ENCODE measurements at regions not wholly inside any gene's neighbourhood (a gene's known extent, or its start where the extent isn't known, plus 50 kb on each side); places are given as distances from the start of the nearest gene placed in this dataset.

GRCh38 chr5:130693509-130693908, 471.5 kb downstream of the HINT1 start:
- Histone ChIP-seq H3K27me3 (replicated peaks in 1 of 2; ENCODE audit: control insufficient read depth in 2 of 2, insufficient read depth in 2 of 2, low read length in 1 of 2) (no peaks in the 10 kb centered on the region; a peak in 1 of 4 replicates), H3K36me3 (ENCODE audit: control insufficient read depth in 2 of 2, insufficient read depth in 2 of 2, low read length in 1 of 2) (no peaks in the 10 kb centered on the region), H3K9ac (ENCODE audit: control insufficient read depth, insufficient read depth, low read length) (no peak overlapping the region), H3K9me3 (replicated peaks; ENCODE audit: control insufficient read depth, insufficient read depth, low read length) (no peaks in the 10 kb centered on the region), H3K4me3 (no peak overlapping the region), H3K79me2 (ENCODE audit: control insufficient read depth, insufficient read depth, low read length) (no peaks in the 10 kb centered on the region), H3K4me1 (ENCODE audit: control insufficient read depth, insufficient read depth, low read length) (no peaks in the 10 kb centered on the region), H2AFZ (ENCODE audit: control insufficient read depth, low read depth, low read length) (no peak overlapping the region), H3K4me2 (ENCODE audit: control insufficient read depth, insufficient read depth) (no peak overlapping the region), H4K20me1 (ENCODE audit: control insufficient read depth, insufficient read depth) (no peaks in the 10 kb centered on the region), H3K27ac (ENCODE audit: control insufficient read depth, insufficient read depth) (no peak overlapping the region)
- ChIA-PET CTCF (no interaction called here), POLR2A (no interaction called here), SMC1A (ENCODE audit: uncharacterized antibody, unreplicated experiment) (no interaction called here), RAD21 (ENCODE audit: unreplicated experiment) (no interaction called here)
- ATAC-seq (no peak), DNase-seq (ENCODE audit: low read depth, low spot score) (no peak), FAIRE-seq (no peak)
- in situ Hi-C loops (cut with MboI): no loop called here
- no TSS peak for BruUV-seq (replicated peaks)
- intact Hi-C loops (cut with micrococcal nuclease; ENCODE audit: unreplicated experiment): no loop called here
- no peak for TF ChIP-seq ETV6 (conservative IDR thresholded peaks at IDR 0.05 in 1 of 2, IDR thresholded peaks at IDR 0.05 in 1 of 2; ENCODE audit: borderline replicate concordance in 1 of 2, low read depth in 1 of 2)
- TF ChIP-seq CREM (IDR thresholded peaks at IDR 0.05; ENCODE audit: low read depth): no peak
- no peak for TF ChIP-seq SIN3A (IDR thresholded peaks at IDR 0.05; ENCODE audit: low read depth, low read length)
- TF ChIP-seq CHD4 (IDR thresholded peaks at IDR 0.05): no peak
- TF ChIP-seq, protein P1, sequence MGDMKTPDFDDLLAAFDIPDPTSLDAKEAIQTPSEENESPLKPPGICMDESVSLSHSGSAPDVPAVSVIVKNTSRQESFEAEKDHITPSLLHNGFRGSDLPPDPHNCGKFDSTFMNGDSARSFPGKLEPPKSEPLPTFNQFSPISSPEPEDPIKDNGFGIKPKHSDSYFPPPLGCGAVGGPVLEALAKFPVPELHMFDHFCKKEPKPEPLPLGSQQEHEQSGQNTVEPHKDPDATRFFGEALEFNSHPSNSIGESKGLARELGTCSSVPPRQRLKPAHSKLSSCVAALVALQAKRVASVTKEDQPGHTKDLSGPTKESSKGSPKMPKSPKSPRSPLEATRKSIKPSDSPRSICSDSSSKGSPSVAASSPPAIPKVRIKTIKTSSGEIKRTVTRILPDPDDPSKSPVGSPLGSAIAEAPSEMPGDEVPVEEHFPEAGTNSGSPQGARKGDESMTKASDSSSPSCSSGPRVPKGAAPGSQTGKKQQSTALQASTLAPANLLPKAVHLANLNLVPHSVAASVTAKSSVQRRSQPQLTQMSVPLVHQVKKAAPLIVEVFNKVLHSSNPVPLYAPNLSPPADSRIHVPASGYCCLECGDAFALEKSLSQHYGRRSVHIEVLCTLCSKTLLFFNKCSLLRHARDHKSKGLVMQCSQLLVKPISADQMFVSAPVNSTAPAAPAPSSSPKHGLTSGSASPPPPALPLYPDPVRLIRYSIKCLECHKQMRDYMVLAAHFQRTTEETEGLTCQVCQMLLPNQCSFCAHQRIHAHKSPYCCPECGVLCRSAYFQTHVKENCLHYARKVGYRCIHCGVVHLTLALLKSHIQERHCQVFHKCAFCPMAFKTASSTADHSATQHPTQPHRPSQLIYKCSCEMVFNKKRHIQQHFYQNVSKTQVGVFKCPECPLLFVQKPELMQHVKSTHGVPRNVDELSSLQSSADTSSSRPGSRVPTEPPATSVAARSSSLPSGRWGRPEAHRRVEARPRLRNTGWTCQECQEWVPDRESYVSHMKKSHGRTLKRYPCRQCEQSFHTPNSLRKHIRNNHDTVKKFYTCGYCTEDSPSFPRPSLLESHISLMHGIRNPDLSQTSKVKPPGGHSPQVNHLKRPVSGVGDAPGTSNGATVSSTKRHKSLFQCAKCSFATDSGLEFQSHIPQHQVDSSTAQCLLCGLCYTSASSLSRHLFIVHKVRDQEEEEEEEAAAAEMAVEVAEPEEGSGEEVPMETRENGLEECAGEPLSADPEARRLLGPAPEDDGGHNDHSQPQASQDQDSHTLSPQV (IDR thresholded peaks at IDR 0.05): no peak
- TF ChIP-seq RELA (IDR thresholded peaks at IDR 0.05; ENCODE audit: borderline replicate concordance, partially characterized antibody): no peak
- 49% methylated on average over 4 of the region's 4 CpGs for WGBS (ENCODE audit: insufficient coverage, insufficient replicate concordance, low lambda C conversion rate, missing lambda C conversion rate)
